ENCODE measurements at regions not wholly inside any gene's neighbourhood (a gene's known extent, or its start where the extent isn't known, plus 50 kb on each side); places are given as distances from the start of the nearest gene placed in this dataset.

DNA sequence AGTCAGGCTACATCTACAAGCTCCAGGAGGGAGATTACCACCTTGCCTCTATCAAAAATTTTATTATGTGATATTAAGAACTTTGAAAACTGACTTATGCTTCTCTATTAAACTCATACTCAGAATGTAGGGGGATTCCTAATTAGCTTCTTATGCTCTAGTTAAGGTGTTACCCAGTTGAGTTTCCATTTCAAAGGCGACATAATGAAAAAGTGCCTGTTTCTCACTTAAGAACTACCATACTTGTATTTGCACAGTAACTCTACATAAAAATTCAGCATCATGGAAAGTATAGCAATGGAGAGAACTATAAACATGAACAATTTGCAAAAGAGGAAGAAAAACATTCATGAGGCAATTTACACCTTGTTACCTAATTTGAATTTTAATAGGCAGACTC lies 739.1 kb downstream of the ZPLD1 start:
- TF ChIP-seq ZBTB33 (IDR thresholded peaks at IDR 0.05): no peak
- TF ChIP-seq, protein P1, sequence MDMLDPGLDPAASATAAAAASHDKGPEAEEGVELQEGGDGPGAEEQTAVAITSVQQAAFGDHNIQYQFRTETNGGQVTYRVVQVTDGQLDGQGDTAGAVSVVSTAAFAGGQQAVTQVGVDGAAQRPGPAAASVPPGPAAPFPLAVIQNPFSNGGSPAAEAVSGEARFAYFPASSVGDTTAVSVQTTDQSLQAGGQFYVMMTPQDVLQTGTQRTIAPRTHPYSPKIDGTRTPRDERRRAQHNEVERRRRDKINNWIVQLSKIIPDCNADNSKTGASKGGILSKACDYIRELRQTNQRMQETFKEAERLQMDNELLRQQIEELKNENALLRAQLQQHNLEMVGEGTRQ (IDR thresholded peaks at IDR 0.05; ENCODE audit: borderline replicate concordance, low read depth, low read length): no peak
